ENCODE measurements at regions not wholly inside any gene's neighbourhood (a gene's known extent, or its start where the extent isn't known, plus 50 kb on each side); places are given as distances from the start of the nearest gene placed in this dataset.

- Histone ChIP-seq H3K36me3 (ENCODE audit: control insufficient read depth in 4 of 4, insufficient read depth in 4 of 4, low read length in 4 of 4) (no peaks in the 10 kb centered on the region), H3K4me1 (ENCODE audit: control insufficient read depth in 5 of 5, insufficient read depth in 5 of 5, low read length in 5 of 5) (no peaks in the 10 kb centered on the region), H3K27me3 (ENCODE audit: control insufficient read depth in 3 of 3, insufficient read depth in 3 of 3, low read length in 2 of 3) (no peaks in the 10 kb centered on the region), H3K27ac (ENCODE audit: low read depth in 1 of 2, low read length in 1 of 2) (no peak overlapping the region), H3K4me3 (no peak overlapping the region), H3K9me3 (ENCODE audit: control insufficient read depth in 4 of 4, insufficient read depth in 3 of 4, low read length in 3 of 4) (no peaks in the 10 kb centered on the region), H3K9ac (ENCODE audit: insufficient read depth in 1 of 2, low read length in 2 of 2) (no peak overlapping the region)
- TF ChIP-seq CTCF (IDR thresholded peaks at IDR 0.05; ENCODE audit: control extremely low read depth, extremely low read depth) = peak; percentile 17
- ATAC-seq (ENCODE audit: insufficient read depth, low FRiP score) = no peak
- peak in 2 of 3 donors; percentile 26 to 28 for DNase-seq
- WGBS, 2 donors = 58 to 69% methylated on average over 2 of the region's 2 CpGs
Observed at GRCh38 chr4:120977435-120977997, 55.0 kb upstream of the PRDM5 start.

- Histone ChIP-seq H3K9me3 (ENCODE audit: control insufficient read depth in 4 of 4, insufficient read depth in 3 of 4, low read length in 3 of 4) (no peaks in the 10 kb centered on the region), H3K4me3 (no peak overlapping the region), H3K27ac (ENCODE audit: low read depth in 1 of 2, low read length in 1 of 2) (no peak overlapping the region), H3K4me1 (ENCODE audit: control insufficient read depth in 5 of 5, insufficient read depth in 5 of 5, low read length in 5 of 5) (no peaks in the 10 kb centered on the region), H3K27me3 (ENCODE audit: control insufficient read depth in 3 of 3, insufficient read depth in 3 of 3, low read length in 2 of 3) (no peaks in the 10 kb centered on the region), H3K36me3 (ENCODE audit: control insufficient read depth in 4 of 4, insufficient read depth in 4 of 4, low read length in 4 of 4) (no peaks in the 10 kb centered on the region), H3K9ac (ENCODE audit: insufficient read depth in 1 of 2, low read length in 2 of 2) (no peak overlapping the region)
- DNase-seq = peak in 1 of 3 donors; percentile 13
- TF ChIP-seq CTCF (IDR thresholded peaks at IDR 0.05; ENCODE audit: control extremely low read depth, extremely low read depth) = no peak
- WGBS, 2 donors = 83 to 92% methylated on average over 1 of the region's 1 CpG
- ATAC-seq (ENCODE audit: insufficient read depth, low FRiP score) = no peak
Observed at GRCh38 chr4:120973207-120973606, 50.7 kb upstream of the PRDM5 start.

Measured in lung (tissue), 11 donors.